Posterior cingulate gyrus (tissue), 11 donors: ENCODE measurements at regions not wholly inside any gene's neighbourhood (a gene's known extent, or its start where the extent isn't known, plus 50 kb on each side); places are given as distances from the start of the nearest gene placed in this dataset.

Experiments used
- DNase-seq, 10 donors: peaks; one replicate each; pipeline versions ENCODE4 v3.0.0 to v3.0.0-alpha.2; 2020 to 2021; ENCODE audit warnings: mixed read lengths in 3 of 10
- intact Hi-C: fragments of 100-400 bp; cut with DNase I; formaldehyde crosslinking; loops from one replicate; pipeline ENCODE4 v1.15.1; 2023

DNA sequence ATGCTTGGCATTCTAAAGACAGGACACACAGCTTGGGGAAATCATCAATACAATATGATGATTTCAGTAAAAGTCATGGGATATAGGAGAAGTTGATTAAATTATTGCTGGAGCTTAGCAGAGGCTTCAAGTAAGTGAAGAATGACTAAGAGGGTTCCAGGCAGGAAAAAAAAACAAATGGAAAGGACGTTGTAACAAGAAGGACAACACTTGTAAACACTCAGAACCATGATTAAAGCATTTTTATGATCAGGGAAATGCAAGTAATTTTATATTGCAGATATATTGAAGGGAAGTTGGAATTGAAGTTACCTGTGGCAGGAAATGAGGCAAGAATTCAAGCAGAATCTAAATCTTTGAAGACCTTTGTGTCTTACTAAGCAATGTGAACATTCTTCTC is 602.7 kb upstream of the NEGR1 start:
- no peak for DNase-seq
- intact Hi-C loops = no loop called here

DNA sequence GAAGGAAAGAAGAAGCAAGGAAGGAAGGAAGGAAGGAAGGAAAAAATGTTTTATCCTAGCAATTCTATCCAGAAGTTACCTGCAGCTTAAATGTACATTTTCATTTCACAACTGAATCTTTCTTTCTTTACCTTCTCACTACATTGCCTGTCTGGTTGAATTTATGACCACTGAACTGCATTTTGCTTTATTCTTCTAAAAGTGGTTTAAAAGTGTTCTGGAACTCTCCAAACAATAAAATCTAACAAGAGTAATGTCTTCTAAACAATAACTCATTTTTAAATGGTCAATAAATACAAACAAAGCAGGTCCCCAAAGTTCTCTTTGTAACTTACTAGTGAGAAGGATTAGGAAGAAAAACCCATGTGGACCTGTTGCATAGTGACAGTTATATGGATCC is 587.5 kb upstream of the NEGR1 start:
- intact Hi-C loops = no loop called here
- no peak for DNase-seq

DNA sequence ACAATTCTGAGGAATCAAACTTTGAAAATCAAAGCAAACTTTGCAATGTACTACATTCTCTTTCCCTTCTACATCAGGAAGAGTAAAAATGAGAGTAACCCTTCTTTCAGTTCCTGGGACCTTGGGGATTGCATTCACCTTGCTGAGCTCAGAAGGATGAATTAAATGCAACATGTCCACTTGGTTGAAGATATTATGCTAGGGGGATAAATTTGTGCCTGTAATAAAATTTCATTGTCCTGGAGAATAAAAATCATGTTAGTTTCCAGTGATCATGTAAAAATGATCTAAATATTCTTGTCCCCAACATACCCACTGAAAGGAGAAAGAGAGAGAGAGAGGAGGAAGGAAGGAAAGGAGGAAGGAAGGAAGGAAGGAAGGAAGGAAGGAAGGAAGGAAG is 587.1 kb upstream of the NEGR1 start:
- no peak for DNase-seq
- intact Hi-C loops = no loop called here

DNA sequence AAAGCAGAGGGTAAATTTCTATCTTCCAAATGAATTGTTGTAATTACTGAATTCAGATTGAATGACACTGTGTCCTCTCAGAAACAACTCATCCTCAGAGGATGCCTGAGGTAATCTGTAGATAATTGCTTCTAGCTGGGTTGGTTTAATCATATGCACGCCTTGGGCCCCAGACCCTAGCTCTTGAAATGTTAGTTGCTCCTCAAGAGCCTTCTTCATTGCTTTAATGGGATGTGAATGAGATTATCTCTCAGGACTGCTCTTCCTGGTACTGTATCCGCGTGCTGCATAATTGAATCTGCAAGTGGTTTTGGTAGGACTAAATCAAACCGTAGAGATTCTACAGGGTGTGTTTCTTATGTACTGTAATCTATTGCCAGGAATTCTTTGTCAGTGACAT is 569.3 kb upstream of the NEGR1 start:
- intact Hi-C loops = no loop called here
- no peak for DNase-seq

DNA sequence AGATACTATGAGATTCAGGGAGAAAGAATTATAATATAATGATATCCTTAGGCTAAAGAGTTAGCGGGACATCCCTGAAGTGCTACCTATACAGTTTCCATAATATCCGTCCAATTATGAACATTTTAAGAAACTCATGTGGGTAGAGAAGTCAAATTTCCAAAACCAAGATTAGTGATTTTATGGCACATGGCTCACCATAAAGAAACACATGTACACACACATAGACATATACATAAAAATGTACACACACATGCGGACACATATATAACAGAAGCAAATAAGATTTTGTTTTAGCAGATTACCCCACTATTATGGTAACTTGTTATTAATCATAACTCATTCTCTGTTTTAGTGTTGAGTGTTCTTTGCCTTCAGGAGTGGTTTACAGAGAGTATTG is 566.7 kb upstream of the NEGR1 start:
- intact Hi-C loops = no loop called here
- no peak for DNase-seq

DNA sequence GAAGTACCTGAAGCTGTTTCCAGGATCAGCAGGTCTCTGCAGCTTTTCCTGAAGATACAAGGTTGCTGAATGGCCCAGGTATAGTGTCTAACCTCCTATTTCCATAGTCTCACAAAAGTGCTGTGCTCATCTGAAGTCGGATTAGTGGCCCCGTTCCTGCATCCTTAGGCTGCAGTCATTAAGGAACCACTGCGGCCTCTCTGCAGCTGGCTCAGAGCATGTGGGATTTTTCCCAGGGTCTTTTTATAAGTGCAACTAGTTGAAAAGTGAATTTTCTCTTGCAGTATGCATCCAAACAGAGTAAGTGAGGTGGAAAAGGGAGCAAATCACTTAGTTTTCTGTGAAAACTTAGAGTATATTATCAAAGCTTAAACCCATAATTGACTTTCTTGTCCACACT is 565.3 kb upstream of the NEGR1 start:
- intact Hi-C loops = no loop called here
- DNase-seq = no peak

DNA sequence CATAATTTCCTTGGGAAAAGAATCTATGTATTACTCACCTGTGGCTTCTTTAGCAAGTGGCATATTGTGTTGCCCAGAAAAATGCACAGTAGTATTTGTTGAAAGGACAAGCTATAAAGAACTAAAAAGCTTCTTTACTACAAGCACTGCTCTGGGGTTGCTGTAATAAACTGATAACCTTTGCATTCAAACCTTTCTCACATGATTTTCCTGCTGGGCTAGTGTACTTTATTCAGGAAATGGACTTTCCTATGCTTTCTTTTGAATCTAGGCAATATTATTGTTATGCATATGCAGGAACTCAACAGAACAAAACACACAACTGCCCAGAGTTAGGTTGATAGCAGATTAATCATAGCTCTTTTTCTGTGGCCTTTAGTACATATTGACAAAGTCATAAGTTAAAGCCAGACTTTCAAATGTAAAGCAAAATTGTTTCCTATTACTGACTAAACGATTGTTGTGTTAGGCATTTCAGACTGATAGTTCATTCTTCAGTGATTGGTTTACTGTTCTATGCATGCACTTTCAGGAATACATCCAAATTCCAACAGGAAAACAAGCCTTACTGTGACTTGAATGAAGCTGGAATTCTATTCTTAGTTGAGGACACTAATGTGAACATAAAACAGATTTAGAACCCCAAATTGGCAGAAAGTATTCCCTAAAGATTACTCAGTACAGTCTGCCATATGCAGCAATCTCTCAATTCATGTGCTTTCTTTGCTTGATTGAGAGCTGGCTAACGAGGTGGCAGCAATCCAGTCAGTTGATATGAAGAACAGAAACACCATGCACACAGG is 564.3 kb upstream of the NEGR1 start:
- DNase-seq = no peak

DNA sequence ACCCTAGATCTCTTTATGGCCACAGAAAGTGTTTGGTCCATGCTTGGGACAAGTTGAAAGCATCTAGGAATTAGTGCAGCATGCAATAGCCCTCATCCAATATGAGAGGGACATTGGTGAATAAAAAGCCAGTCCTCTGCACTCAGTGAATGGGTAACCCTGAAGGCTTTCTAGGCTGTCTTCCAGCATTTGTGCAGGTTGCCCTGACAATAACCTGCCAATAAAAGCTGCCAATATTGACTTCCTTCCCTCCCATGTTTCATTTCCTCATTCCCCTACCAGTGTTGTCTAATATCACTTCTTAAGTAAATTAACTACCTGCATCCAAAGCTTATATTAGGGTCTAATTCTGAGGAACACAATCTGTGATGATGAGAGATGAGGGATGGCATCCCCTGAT is 563.6 kb upstream of the NEGR1 start:
- DNase-seq = no peak

More for the DNA sequence above, 564.3 kb upstream of the NEGR1 start:
- intact Hi-C loops = no loop called here

DNA sequence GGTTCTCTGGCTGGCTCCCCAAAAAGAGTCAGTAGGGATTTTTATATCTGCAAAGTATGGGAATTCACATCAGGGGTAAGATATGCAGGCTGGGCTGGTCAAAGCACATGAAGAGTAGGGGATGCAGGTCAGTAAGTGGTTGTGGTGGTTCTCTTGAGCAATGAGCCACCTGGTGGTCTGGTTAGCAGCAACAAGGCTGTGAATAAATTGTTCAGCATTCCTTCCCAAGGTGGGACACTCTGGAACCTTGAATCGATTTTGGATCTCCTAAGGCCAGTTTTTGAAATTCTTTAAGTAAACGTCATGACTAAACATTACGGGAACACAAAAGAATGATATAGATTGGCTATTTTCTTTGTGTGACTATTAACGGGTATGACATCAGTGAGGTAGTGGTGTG is 563.0 kb upstream of the NEGR1 start:
- intact Hi-C loops = no loop called here
- DNase-seq = no peak

More for the DNA sequence above, 563.6 kb upstream of the NEGR1 start:
- intact Hi-C loops = no loop called here

DNA sequence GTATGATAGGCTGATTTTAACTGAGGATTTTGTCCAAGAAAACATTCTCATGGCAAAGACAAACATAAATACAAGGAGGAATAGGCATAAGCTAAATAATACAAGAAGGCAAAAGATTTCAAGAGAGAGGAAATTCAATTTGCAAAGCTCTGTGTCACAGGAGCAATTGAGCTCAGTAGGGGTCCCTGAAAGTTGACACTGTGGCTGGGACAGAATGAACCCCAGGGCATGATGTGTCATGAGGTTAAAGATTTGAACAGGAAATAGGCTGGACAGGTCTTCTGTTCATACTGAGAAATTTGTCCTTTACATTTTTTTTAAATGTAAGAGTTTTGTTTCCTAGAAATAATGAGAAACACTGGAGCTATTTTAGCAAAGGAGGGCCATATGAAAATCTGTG is 555.4 kb upstream of the NEGR1 start:
- no peak for DNase-seq
- intact Hi-C loops = no loop called here

DNA sequence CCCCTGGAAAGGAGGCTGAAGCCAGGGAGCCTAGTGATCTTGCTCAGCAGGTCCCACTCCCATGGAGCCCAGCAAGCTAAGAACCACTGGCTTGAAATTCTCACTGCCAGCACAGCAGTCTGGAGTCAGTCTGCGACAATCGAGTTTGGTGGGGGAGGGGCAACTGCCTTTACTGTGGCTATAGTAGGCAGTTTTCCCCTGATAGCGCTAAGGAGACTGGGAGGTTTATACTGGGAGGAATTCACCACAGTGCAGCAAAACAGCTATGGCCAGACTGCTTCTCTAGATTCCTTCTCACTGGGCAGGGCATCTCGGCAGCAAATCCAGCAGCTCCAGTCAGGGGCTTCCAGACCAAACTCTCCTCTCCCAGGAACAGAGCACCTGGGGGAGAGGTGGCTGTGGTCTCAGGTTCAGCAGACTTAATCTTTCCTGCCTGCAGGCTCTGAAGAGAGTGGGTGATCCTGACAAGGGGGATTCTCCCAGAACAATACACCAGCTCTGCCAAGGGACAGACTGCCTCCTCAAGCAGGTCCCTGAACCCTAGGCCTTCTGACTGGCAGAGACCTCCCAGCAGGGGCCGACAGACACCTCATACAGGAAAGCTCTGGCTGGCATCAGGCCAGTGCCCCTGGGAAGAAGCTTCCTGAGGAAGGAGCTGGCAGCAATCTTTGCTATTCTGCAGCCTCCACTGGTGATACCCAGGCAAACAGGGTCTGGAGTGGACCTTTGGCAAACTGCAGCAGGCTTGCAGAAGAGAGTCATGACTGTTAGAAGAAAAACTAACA is 548.5 kb upstream of the NEGR1 start:
- intact Hi-C loops = no loop called here
- DNase-seq = peak in 2 of 10 donors; percentile 23 to 67

DNA sequence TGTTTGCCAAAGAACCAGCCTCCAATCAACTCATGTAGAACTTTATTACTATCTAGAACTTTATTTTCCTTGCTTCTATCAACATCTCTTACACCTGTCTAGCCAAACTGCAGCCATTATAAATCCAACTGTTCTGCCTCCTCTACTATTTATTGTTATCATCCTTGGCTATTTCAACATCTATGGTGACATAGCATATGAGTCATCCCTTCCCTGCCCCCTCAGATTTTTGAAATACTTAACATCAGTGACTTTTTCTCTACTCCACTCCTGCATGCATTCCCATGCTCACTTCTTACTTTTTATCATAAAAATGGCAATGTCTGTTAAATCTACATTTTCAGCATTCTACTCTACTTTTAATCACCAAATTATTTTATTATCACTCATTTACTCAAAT is 544.9 kb upstream of the NEGR1 start:
- DNase-seq = no peak
- intact Hi-C loops = no loop called here

DNA sequence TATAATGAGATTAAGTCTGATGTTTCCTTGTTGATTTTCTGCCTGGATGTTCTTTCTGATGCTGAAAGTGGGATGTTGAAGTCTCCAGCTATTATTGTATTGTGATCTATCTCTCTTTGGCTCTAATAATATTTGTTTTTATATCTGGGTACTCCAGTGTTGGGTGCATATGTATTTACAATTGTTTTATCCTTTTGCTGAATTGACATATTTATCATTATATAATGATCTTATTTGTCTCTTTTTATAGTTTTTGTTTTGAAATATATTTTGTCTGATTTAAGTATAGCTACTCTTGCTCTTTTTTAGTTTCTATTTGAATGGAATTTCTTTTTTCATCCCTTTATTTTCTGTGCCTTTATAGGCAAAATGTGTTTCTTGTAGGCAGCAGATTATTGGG is 522.2 kb upstream of the NEGR1 start:
- intact Hi-C loops = no loop called here
- no peak for DNase-seq

DNA sequence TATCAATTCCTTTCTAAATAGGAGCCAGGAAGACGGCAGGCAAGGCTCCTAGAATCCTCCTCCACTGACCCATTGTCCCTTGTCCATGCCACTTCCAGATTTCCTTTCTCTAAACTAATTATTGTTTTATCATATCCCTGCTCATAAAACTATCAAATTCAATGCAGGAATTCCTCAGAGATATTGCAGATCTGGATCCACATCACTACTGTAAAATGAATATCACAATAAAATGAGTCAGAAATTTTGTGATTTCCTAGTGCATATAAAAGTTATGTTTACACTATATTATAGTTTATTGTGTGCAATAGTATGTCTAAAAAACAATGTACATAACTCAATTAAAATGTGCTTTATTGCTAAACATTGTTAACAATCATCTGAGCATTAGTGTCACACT is 498.7 kb upstream of the NEGR1 start:
- no peak for DNase-seq
- intact Hi-C loops = no loop called here

DNA sequence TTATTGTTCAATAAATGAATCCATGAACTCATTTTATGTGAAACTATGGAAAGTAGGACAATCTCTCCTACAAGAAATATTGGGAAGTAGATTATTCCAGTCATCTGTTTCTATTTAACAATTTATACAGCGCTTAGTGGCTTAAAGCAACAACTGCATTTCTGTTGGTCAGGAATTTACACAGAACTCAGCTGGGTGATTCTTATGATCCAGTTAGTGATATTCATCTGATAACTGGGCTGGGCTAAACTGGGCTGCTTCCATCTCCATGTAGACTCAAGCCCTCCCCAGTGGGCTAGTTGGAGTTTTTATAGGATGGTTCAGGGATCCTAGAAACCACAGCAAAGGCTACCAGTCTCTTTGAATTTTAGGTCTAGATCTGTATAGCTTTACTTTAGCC is 497.9 kb upstream of the NEGR1 start:
- intact Hi-C loops = no loop called here
- no peak for DNase-seq

DNA sequence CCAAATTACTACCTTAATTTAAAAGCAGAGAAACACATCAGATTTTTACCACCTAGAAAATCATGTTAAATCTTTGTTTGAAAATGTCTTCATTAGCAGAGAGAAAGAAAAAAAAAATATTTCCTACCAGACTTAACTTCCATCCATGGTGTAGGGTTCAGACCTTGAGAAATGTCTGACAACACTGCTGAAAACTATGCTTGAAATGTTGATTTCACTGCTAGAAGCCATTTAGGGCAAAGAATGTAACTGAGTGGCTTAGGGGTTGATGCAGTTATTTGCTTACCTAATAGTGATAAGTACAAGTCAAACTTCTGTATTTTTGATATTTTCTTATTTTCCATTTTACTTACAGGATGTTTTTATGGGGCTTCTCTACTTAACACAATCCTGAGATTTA is 495.6 kb upstream of the NEGR1 start:
- DNase-seq = no peak
- intact Hi-C loops = no loop called here

DNA sequence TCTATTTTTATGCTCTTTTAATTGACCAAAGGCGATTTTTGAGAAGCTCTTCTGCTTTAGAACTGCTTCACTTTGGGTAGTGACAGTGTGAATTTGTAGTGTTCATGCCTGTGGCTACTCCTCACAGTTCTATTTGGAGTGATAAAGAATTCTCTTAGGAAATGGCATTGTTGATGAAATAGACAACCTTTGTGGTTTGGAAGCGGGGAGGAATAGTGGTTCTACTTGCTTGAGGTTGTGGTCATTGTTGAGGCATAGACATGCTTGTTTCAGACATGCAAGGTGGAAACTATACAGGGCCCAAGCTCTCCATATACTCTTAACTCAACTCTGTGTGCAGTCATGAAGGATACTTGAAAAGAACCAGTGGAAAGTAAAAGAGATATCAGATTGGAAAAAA is 481.1 kb upstream of the NEGR1 start:
- intact Hi-C loops = no loop called here
- no peak for DNase-seq

DNA sequence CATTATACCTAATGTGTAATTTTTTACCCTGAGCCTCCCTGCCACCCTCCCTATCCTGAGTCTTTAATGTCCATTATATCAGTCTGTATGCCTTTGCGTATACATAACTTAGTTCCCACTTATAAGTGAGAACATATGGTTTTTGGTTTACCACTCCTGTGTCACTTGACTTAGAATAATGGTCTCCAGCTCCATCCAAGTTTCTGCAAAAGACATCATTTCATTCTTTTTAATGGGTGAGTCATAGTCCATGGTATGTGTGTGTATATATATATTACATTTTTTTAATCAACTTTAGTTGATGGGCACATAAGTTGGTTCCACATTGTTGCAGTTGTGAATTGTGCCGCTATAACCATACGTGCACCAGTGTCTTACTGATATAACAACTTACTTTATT is 477.1 kb upstream of the NEGR1 start:
- intact Hi-C loops = no loop called here
- no peak for DNase-seq

DNA sequence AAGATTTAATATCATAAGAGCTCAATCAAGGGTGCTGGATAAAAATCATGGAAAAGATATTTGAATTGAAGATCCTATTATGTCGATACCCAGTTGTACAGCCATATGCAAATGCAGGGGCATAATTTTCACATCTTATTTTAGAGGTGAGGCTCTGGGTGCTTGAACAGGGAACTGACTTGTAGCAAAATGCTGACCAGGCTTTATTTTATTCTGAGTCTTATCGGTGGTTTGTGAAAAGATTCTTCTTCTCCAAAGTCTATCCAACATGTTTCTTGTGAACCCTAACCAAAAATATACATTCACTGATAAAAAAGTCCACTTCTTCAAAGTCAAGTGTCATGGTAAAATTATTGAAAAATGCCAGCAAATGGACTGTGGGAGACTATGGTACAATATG is 475.5 kb upstream of the NEGR1 start:
- no peak for DNase-seq
- intact Hi-C loops = no loop called here

DNA sequence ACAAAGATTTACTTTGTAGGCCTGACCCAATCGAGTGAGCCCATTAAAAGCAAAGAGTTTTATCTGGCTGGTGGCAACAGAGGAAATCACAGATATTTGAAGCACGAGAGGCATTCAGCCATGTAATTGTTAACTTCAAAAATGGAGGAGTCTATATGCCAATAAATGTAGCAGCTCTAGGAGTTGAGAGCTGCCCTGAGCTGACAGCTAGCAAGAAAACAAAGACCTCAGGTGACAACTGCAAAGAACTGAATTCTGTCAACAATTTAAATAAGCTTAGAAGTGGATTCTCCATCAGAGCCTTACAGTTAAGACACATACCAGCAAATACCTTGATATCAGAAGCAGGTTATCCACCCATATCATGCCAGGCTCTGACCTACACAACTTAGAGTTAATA is 463.1 kb upstream of the NEGR1 start:
- intact Hi-C loops = no loop called here
- no peak for DNase-seq

DNA sequence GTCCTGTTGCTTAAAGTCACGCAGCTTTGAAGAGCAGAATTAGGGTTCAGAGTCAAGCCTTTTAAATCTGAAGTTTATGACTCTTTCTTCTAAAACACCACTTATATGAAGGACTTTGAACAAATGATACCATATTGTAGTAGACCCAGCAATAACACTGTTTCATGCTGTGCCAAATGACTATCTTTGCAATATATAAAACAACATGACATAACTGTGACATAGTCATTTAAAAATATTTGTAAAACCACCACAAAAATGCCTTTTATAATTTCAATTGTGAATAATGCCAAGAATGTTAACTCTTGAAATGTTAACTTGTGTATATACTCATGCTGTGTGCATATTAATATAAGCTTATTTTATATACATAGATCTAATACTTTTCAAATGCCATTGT is 452.1 kb upstream of the NEGR1 start:
- no peak for DNase-seq
- intact Hi-C loops = no loop called here
